Ovary (tissue), 3 donors: ENCODE measurements at regions not wholly inside any gene's neighbourhood (a gene's known extent, or its start where the extent isn't known, plus 50 kb on each side); places are given as distances from the start of the nearest gene placed in this dataset.

Source experiments
- EP300 ChIP-seq: sonication (generic); formaldehyde crosslinking; IDR thresholded peaks from one replicate; pipeline ENCODE4 v1.6.1; 2017; ENCODE audit warnings: antibody characterized with exemption
- POLR2A ChIP-seq: fragments of 450-650 bp; IDR thresholded peaks from one replicate; pipeline ENCODE4 v1.6.1; 2017; ENCODE audit warnings: antibody characterized with exemption, mild to moderate bottlenecking, moderate library complexity
- TF ChIP-seq, protein P1 (sequence below), 3 donors: fragments of 450-650 bp in 2 of 3; fragments of 200-600 bp in 1 of 3; IDR thresholded peaks; one replicate each; pipeline versions ENCODE4 v1.5.1 to v1.8.0; 2016 to 2022; ENCODE audit warnings: antibody characterized with exemption in 3 of 3, mild to moderate bottlenecking in 1 of 3
- donor health status: DM: no; HTN: no; CAD: no.

DNA sequence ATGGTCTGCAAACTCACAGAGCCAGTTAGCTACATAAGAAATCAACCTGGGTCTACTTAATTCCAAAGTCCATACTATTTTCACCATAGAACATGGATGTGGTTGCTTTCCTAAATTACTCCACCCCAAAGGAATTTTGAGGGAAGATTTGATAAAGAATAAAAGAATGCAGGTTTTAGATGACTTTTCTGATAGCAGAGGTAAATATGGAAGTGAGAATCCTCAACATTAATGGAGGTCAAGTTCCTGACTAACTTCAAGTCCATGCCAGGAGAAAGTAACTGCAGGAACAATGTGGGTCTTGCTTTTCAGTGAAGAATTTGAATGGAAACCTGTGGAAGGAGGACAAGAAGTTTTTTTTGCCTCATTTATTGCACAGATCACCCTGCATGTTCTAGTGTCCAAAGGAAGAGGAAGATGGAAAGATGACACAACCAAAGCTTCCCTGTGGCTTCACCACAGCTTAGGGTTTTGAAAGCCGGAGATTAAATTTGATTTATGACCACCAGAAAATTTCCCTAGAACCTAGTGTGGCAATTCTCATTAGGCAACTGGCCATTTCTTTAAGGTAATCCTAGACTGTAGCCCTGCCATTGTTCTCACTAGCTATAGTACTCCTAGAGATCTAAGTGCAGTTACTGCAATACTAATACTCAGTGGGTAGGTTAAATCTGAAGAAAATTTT lies 429.7 kb downstream of the RAP2B start:
- TF ChIP-seq POLR2A: no peak
- TF ChIP-seq, protein P1, sequence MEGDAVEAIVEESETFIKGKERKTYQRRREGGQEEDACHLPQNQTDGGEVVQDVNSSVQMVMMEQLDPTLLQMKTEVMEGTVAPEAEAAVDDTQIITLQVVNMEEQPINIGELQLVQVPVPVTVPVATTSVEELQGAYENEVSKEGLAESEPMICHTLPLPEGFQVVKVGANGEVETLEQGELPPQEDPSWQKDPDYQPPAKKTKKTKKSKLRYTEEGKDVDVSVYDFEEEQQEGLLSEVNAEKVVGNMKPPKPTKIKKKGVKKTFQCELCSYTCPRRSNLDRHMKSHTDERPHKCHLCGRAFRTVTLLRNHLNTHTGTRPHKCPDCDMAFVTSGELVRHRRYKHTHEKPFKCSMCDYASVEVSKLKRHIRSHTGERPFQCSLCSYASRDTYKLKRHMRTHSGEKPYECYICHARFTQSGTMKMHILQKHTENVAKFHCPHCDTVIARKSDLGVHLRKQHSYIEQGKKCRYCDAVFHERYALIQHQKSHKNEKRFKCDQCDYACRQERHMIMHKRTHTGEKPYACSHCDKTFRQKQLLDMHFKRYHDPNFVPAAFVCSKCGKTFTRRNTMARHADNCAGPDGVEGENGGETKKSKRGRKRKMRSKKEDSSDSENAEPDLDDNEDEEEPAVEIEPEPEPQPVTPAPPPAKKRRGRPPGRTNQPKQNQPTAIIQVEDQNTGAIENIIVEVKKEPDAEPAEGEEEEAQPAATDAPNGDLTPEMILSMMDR (IDR thresholded peaks at IDR 0.05): no peak
- no peak for TF ChIP-seq EP300
